Muscle of arm (tissue), 1 donor: ENCODE measurements at regions not wholly inside any gene's neighbourhood (a gene's known extent, or its start where the extent isn't known, plus 50 kb on each side); places are given as distances from the start of the nearest gene placed in this dataset.
"Not testable (repeated sequence)": the region's sequence is repeated elsewhere in the genome, so short reads cannot be mapped to it uniquely, and the experiment has no call there.

Source experiments
- DNase-seq: peaks from one replicate; pipeline ENCODE4 v3.0.0-alpha.2; 2013

DNA sequence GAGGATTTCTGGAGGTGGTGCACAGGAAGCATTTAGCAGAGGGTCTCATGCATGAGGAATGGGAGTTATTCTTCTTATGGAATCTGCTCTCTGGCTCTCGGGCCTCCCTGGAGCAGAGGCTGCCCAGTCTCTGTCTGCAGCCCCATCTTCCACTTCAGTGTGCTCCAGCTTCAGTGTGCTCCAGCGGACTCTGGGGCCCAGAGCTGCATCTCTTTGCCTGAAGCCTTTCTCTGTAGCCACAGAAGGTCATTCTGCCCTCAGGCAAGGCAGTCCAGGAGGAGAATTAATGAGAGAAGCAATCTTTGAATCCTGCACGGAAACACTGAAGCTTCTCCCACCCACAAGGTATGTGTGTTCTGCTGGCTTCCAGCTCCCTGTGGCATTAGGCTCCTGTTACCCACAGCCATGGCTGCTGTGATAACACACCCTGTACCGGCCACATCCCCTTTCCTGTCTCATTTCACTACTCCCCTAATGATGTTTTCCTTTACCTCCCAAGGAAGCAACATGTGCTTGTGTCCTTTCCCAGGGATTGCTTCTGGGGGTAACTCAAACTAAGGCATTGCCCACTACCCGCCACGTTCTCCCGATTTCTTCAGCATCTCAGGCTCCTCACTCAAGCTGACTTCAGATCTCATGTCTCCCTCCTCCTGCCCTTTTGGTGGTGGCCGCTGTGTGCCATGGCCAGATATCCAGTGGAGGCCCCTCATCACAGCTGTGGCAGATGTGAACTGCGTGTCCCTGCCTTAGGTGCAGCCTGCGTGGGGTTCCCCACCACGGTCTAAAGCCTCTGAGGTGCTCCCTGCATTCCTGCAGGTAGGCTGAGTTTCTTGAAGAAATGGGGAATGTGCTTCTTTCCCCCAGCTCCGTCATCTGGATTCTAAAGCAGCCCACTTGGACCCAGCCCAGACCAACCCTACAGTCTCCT lies 181.2 kb upstream of the GALNT2 start:
- no peak for DNase-seq

DNA sequence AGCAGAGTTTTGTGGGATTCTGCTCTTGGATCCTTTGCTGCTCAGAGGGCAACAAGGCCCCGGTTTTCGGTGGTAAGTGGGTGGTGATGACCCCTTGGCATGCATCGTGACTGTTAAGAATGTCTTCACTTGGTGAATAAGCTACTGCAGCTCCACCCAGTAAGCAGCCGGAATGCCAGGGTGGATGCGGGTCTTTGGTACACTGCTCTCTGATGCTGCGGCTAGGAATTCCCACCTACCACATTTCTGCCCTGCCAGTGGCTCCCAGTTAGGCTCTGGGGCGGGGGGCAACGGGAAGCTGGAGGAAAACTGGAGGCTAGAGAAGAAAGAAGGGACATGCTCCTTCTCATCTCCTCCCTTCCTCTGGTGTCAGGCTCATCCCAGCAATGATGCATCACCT lies 180.4 kb upstream of the GALNT2 start:
- no peak for DNase-seq

DNA sequence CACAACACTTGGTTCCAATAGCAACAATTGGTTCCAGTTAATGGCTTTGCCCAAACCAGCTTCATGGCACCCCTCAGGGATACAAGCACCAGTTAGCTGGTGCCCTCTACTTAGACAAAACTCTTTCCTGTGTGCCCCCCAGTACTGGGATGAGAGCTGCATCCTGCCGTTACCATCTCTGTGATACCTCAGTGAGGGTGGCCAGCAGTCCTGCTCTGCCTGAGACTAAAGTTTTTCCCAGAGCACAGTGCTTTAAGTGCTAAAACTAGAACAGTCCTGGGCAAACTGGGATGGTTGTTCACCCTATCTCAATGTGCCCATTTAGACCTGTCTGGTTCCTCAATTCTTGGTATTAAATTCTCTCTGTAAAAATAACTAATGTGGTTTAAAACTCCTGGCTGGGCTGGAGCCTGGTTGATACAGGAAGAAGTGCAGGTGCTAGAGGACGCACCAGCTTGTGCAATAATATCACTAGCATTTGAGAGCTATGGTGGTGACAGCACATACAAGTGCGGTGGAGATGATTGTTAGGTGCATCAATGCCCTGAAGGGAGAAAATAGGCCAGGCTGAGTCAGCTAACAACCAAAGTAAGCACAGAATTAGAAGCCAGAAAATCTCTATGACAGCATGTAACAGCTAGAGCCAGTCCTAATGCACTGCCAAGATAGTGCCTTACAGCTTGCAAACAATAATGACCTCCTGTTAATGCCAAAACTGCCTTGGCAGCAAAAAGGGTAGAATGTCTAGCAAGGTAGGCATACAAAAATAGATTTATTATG lies 179.8 kb upstream of the GALNT2 start:
- no peak for DNase-seq

DNA sequence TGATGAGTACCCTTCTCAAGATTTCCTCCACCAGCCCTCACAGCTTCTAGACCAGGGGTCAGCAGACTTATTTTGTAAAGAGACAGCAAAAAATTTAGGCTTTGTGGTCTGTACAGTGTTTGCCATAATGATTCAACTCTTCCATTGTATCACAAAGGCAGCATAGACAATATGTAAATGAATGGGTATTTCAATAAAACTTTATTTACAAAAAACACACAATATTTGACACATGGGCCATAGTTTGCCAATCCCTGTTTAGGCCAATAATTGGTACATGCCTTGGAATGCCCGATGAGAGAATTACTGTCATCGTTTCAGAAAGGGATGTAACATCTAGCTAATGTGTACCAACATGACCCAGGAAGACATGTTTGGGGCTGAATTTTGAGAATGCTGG lies 178.9 kb upstream of the GALNT2 start:
- DNase-seq: no peak

- DNase-seq: no peak
These were observed 178.5 kb upstream of the GALNT2 start for GRCh38 chr1:229888561-229889001.

- DNase-seq: no peak
These were observed 178.0 kb upstream of the GALNT2 start for GRCh38 chr1:229889031-229889517.

GRCh38 chr1:229891227-229891626 lies 175.8 kb upstream of the GALNT2 start:
- DNase-seq: no peak

DNA sequence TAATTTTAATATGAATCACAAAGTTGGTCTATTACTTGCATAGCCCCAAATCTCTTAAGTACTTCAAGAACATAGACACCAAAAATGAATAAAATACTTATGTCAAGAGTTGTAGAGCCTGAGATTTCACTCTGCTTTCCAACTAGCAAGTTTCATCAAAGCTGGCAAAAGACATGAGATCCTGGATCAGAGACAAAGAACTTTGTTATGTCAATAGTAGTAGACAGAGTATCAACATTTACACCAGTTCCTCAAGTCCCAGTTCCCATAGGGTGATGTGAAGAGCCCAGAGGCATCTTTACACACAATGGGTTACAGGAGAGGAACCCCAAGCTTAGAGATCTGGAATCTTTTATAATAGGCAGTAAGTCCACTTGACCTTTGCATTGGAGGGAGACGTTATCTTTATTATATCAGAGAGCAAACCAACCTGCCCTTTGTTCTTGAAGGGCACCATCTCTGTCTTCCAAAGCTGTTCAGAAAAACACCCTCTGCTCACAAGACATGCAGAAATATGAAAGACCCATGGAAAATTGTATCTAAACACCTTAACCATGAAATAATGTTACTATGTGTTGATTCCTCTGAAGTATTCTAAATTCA lies 174.4 kb upstream of the GALNT2 start:
- DNase-seq: no peak

GRCh38 chr1:229893762-229894444 lies 173.1 kb upstream of the GALNT2 start:
- no peak for DNase-seq

DNA sequence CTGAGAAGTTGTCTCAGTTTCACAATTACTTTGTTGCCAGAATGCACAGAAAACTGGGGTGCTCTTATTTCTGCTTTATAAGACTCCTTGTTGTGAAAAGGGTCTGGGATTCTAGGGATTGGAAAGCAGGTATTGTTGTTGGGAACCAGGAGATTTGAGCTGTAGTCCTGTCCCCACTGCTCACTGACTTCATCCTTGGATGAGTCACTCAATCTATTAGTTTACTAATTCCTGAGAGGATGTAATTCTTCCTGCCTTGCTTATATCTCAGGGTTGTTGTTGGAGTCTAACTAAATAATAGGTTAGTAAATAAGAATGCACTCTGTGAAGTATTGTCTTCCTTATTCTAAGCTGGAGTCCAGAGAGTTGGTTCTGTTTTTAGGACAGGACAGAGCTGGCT lies 172.5 kb upstream of the GALNT2 start:
- DNase-seq: no peak

DNA sequence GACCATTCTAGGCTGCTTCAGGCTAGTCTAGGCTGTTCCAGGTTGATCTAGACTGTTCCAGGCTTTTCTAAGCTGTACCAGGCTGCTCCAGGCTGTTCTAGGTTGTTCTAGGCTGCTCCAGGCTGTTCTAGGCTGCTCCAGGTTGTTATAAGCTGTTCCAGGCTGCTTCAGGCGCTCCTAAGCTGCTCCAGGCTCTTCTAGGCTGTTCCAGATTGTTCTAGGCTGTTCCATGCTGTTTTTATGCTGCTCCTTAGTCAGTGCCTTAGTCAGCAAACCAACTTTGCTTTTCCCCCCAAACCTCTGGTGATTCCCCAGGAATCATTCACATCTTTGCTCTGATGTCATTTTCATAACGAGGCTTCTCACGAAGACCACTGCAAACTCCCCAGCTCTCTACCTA lies 171.4 kb upstream of the GALNT2 start:
- DNase-seq: no peak

- no peak for DNase-seq
These were observed 170.7 kb upstream of the GALNT2 start for GRCh38 chr1:229896306-229896705.

- DNase-seq: no peak
These were observed 170.2 kb upstream of the GALNT2 start for GRCh38 chr1:229896861-229897260.

GRCh38 chr1:229897501-229897900 lies 169.5 kb upstream of the GALNT2 start:
- no peak for DNase-seq

- no peak for DNase-seq
These were observed 166.8 kb upstream of the GALNT2 start for GRCh38 chr1:229900220-229900619.

DNA sequence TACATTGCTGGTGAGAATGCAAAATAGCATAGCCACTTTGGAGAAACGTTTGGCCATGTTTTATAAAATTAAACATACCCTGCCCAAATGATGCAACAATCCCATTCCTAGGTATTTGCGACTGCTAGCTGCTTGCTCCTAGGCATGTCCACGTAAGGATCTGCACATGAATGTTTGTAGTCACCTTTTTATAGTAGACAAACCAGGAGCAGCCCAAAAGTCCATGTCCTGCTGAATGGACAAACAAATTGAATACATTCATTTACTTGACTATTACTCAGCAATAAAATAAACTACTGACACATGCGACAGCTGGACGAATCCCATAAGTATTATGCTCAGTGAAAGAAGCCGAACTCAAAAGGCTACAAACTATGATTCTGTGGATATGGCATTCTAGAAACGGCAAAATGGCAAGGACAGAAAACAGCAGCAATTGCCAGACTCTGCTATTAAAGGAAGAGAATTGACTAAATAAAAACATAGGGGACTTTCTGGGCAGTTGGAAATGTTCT lies 161.9 kb upstream of the GALNT2 start:
- no peak for DNase-seq

DNA sequence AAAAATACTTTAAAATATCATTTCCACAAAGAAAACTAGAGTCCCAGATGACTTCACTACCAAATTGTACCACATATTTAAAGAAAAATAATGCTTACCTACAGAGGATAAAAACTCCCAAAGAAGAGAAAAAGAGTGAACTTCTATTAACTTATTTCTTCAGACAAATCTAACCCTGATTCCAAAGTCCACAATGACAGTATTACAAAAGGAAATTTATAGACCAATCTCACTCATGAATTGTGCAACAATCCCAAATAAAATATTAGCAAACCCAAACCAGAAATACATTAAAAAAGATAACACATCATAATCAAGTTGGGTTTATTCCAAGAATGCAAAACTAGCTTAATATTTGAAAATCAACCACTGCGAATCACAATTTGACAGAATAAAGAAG lies 161.4 kb upstream of the GALNT2 start:
- no peak for DNase-seq

GRCh38 chr1:229907884-229908638 lies 159.0 kb upstream of the GALNT2 start:
- DNase-seq: no peak

- no peak for DNase-seq
These were observed 158.3 kb upstream of the GALNT2 start for GRCh38 chr1:229908689-229909088.

- no peak for DNase-seq
These were observed 153.5 kb upstream of the GALNT2 start for GRCh38 chr1:229913489-229913888.

DNA sequence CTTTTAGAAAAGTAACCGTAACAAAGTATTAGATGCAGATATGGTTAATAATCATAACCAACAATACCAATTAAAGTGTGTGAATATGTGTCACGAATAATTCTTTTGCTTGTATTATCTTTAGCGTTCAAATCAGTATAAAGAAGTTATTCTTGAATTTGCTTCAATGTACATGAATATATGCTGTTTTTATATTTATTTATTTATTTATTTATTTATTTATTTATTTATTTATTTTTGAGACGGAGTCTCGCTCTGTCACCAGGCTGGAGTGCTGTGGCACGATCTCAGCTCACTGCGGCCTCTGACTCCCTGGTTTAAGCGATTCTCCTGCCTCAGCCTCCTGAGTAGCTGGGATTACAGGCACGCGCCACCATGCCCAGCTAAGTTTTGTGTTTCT lies 147.6 kb upstream of the GALNT2 start:
- DNase-seq: not testable (repeated sequence)
